Stimulated activated memory B cell treated with anti-CD40 and anti-IgM and Interleukin-4, amounts not matched to agents 10 μg/mL and 1 μg/mL and 100 μg/mL, for 72 hours (primary cell): ENCODE measurements at regions not wholly inside any gene's neighbourhood (a gene's known extent, or its start where the extent isn't known, plus 50 kb on each side); places are given as distances from the start of the nearest gene placed in this dataset.

Experiments used
- ATAC-seq: fragments of 150-1000 bp; cut with Tn5 transposase; 2 replicates; pipeline ENCODE4 v1.10.0; 2021
- H3K27ac Mint-ChIP-seq: one replicate; pipeline ENCODE4 v1.8.0; 2022; ENCODE audit warnings: mild to moderate bottlenecking, mixed read lengths
- H3K27me3 Mint-ChIP-seq: one replicate; pipeline ENCODE4 v1.8.0; 2022; ENCODE audit warnings: mixed read lengths
- H3K36me3 Mint-ChIP-seq: one replicate; pipeline ENCODE4 v1.8.0; 2022; ENCODE audit warnings: mixed read lengths
- H3K4me1 Mint-ChIP-seq: one replicate; pipeline ENCODE4 v1.8.0; 2022; ENCODE audit warnings: mixed read lengths
- H3K4me3 Mint-ChIP-seq: one replicate; pipeline ENCODE4 v1.8.0; 2022; ENCODE audit warnings: mild to moderate bottlenecking, moderate library complexity, mixed read lengths
- H3K9me3 Mint-ChIP-seq: one replicate; pipeline ENCODE4 v1.8.0; 2022; ENCODE audit warnings: mixed read lengths

DNA sequence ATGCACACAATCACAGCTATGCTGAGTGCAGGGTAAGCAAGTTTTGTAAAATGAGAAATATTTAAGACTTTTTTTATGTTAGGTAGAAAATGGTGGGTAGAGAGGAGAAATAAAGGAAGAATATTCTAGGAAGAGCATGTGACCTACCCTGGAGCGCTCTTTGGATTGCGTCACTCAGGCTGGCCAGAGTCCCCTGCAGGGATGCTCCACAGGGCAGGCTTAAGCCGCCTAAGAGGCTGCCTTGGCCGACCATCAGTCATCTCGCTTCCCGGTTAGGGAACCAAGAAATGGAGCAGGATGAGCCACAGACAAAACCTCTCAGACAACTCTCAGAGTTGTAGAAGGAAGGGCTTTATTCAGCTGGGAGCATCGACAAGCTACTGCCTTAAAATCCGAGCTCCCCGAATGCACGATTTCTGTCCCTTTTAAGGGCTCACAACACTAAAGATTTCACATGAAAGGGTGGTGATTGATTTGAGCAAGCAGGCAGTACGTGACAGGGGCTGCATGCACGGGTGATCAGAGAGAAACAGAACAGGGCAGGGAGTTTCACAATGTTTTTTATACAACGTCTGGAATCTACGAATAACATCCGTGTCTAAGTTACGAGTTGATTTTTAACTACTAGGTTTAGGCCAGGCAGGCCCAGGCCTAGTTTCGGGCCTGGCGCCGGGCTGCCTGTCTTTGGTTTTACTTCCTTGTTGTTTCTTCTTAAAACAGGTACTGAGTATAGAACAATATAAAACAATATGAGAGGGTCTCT lies 1072.0 kb downstream of the CBLN2 start:
- no peaks in the 10 kb centered on the region for H3K36me3 Mint-ChIP-seq
- no peak overlapping the region for H3K4me3 Mint-ChIP-seq
- H3K27me3 Mint-ChIP-seq: no peaks in the 10 kb centered on the region
- H3K27ac Mint-ChIP-seq: no peak overlapping the region
- no peak for ATAC-seq
- H3K4me1 Mint-ChIP-seq: no peaks in the 10 kb centered on the region
- no peaks in the 10 kb centered on the region for H3K9me3 Mint-ChIP-seq

DNA sequence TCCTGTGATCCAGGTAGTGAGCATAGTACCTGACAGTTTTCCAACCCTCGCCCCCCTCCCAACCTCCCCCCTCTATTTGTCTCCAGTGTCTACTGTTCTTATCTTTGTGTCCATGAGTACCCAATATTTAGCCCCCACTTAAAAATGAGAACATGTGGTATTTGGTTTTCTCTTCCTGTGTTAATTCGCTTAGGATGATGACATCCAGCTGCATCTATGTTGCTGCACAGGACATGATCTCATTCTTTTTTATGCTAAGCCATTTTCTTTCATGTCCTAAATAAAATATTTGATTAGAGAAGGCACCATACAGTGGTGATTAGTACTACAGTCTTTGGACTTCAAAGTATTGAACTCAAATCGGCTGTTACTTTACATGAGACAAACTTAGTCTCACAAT lies 1087.9 kb downstream of the CBLN2 start:
- no peaks in the 10 kb centered on the region for H3K36me3 Mint-ChIP-seq
- ATAC-seq: no peak
- H3K27me3 Mint-ChIP-seq: no peaks in the 10 kb centered on the region
- no peaks in the 10 kb centered on the region for H3K9me3 Mint-ChIP-seq
- H3K4me3 Mint-ChIP-seq: no peak overlapping the region
- no peak overlapping the region for H3K27ac Mint-ChIP-seq
- H3K4me1 Mint-ChIP-seq: no peaks in the 10 kb centered on the region

DNA sequence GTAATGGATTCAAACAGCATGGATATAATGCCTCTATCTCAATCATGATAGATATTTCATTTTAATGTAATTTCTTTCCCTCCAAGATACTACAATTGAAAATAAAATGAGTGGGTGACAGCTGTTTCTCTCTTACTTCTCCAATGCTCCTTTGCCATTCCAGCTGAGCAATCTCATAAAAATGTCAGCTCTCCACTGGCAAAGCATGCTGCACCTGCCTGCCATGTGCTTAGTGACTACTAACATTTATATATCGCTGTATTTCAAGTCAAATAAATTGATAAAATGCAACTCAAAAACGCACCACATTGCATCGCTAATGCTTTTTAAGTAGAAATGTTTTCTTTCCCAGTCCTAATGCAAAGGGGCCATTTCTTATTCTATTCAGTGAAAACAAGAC lies 1093.9 kb downstream of the CBLN2 start:
- Mint-ChIP-seq H3K27ac (no peak overlapping the region), H3K4me1 (no peaks in the 10 kb centered on the region)

DNA sequence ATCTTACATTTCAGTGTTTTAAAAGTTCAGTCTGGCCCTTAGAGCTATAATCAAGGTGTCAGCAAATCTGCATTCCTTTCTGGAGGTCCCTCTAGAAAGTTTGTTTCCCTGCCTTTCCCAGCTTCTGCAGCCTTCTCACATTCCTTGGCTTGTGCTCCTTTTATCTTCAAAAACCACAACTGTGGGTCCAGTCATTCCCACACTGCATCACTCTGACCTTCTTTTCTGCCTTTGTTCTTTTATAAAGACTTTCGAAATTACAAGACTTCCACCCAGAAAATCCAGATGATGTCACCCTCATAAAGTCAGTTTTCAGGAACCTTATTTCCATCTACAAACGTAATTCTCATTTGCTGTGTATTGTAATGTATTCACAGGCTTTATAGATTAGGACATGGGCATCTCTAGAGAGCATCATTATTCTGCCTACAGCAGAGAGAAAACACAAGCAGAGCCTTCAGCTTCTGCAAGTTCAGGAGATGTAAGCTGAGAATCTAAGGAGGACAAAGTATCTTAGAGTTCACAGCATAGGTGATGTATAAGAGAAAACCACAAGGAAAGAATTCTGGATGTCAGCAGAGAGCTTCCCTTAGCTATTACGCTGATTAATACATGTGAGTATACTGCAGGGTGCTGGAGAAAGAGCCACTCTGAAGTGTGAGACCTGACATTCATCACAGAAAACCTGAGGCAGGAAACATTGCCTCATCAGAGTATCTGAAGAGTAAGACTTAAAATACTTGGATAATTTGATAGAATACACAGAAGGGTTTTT lies 1100.2 kb downstream of the CBLN2 start:
- H3K36me3 Mint-ChIP-seq: no peaks in the 10 kb centered on the region
- no peaks in the 10 kb centered on the region for H3K27me3 Mint-ChIP-seq
- H3K4me3 Mint-ChIP-seq: no peak overlapping the region
- no peak overlapping the region for H3K27ac Mint-ChIP-seq
- no peak for ATAC-seq
- peaks cover 3% of the 10 kb centered on the region for H3K9me3 Mint-ChIP-seq
- no peaks in the 10 kb centered on the region for H3K4me1 Mint-ChIP-seq

More for the DNA sequence above, 1093.9 kb downstream of the CBLN2 start:
- Mint-ChIP-seq H3K4me3 (no peak overlapping the region), H3K9me3 (no peaks in the 10 kb centered on the region), H3K27me3 (no peaks in the 10 kb centered on the region), H3K36me3 (no peaks in the 10 kb centered on the region)
- no peak for ATAC-seq

DNA sequence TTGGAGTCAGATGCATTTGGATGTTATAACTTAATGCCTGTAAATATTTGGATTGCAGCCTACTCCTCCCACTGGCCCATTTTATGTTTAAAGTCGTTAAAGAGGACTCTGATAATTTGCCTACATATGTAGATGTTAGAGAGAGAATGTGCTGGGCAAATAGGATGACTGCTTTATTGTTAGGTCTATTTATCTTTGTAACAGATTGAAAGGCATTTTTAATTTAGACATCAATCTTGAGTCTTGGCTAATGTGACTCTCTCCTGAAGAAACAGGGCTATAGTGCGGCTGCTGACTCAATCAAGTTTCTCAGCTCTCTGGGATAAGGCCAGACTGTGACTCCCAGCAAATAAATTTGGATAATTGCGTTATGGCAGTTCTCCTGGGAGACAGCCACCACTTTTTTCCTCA lies 1101.4 kb downstream of the CBLN2 start:
- Mint-ChIP-seq H3K9me3 (peaks cover 3% of the 10 kb centered on the region), H3K36me3 (no peaks in the 10 kb centered on the region), H3K4me1 (no peaks in the 10 kb centered on the region), H3K27me3 (no peaks in the 10 kb centered on the region), H3K4me3 (no peak overlapping the region), H3K27ac (no peak overlapping the region)
- no peak for ATAC-seq

DNA sequence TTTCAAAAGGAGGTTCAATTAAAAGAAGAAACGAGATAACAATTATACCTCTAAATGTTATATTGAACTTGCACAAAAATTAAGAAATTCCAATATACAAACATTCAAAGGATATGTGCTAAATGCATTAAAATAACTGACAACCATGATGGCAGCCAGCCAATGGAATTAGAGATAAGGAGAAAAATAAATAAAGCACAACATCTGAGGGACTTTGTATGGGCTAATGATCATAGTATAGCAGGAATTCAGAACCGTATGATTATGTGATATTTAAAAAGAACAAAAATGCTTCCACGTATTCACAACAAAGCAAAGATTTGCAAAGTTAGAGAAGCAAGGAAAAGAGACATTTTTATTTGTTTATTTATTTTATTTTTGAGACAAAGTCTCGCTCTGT lies 1103.0 kb downstream of the CBLN2 start:
- Mint-ChIP-seq H3K36me3 (no peaks in the 10 kb centered on the region), H3K9me3 (peaks cover 3% of the 10 kb centered on the region), H3K27ac (no peak overlapping the region), H3K27me3 (no peaks in the 10 kb centered on the region), H3K4me1 (no peaks in the 10 kb centered on the region), H3K4me3 (no peak overlapping the region)
- ATAC-seq: no peak

DNA sequence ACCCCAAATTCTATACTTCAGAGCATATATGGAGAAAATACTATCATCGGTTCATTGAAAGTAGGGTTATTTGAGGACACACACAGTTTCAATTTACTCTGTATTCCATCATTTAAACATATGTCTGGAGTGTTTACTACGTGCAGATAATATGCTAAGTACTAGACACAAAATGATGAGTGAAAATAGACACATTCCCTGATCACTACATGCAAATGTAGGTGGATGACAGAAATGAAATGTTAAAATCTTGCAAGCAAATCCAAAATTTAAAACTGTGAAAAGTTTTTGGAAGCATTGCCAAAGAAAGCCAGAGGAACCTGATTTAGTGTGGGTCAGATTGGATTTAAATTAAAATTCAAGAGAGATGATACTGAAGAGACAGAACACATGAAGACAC lies 1106.6 kb downstream of the CBLN2 start:
- Mint-ChIP-seq H3K4me1 (no peaks in the 10 kb centered on the region), H3K27me3 (no peaks in the 10 kb centered on the region), H3K27ac (no peak overlapping the region), H3K4me3 (no peak overlapping the region), H3K36me3 (no peaks in the 10 kb centered on the region), H3K9me3 (no peaks in the 10 kb centered on the region)
- no peak for ATAC-seq

DNA sequence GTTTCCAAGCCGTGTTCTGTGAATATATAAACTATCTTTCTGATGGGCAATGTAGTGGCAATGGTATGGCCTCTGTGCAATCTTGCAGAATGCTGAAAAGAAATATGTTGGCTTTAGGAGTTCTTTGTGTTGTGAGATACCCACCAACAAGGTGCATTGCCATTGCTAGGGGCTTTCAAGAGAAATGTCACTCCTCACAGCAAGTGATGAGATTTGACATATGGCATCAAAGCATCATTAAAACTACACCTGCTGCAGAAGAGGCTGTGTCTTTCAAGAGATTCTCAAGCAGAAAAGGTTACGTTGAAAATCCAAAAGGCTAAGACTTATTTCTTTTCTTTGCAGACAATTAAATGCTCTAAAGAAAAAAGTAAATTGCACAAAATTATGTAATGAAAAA lies 1110.8 kb downstream of the CBLN2 start:
- H3K4me1 Mint-ChIP-seq: no peaks in the 10 kb centered on the region
- no peaks in the 10 kb centered on the region for H3K36me3 Mint-ChIP-seq
- no peaks in the 10 kb centered on the region for H3K27me3 Mint-ChIP-seq

DNA sequence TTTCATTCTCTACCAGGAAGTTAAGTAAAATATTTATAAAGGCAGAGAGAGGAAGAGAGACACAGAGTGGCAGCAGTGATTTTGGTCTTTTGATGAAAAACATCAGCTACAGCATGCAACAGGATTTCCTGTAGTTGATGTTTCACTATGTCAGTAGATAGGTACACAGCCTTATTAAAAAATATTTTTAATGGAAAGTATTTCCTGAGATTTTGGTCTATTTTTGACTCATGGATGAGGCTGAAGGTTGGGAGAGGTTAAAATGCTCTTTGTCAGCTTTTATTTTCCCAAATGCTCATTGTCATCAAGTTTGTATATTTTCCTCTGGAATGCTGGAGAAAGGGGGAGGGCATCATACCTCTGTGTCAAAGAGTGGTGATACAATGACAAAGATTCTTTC lies 1112.5 kb downstream of the CBLN2 start:
- H3K4me3 Mint-ChIP-seq: no peak overlapping the region
- H3K9me3 Mint-ChIP-seq: no peaks in the 10 kb centered on the region
- no peak for ATAC-seq
- no peaks in the 10 kb centered on the region for H3K4me1 Mint-ChIP-seq
- no peaks in the 10 kb centered on the region for H3K36me3 Mint-ChIP-seq
- H3K27me3 Mint-ChIP-seq: no peaks in the 10 kb centered on the region
- H3K27ac Mint-ChIP-seq: no peak overlapping the region

More for the DNA sequence above, 1110.8 kb downstream of the CBLN2 start:
- no peak overlapping the region for H3K27ac Mint-ChIP-seq
- no peak for ATAC-seq
- no peak overlapping the region for H3K4me3 Mint-ChIP-seq
- no peaks in the 10 kb centered on the region for H3K9me3 Mint-ChIP-seq

DNA sequence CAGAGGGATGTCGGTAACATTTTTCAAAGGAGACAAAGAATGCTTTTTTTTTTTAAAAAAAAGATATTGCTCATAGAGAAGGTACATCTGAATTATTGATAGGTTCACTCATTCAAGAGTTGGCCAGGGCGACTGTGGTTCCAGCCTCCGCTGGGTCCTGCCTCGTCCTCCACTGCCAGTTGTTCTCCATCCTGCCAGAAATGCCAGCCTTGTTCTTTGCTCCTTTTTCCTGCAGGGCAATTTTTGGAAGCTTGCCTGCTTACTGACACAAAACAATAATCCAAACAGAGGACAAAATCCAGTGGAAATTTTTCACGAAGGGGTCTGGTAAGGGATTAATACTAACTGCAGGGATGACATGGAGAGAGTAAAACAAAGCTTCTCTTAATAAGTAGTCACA lies 1113.0 kb downstream of the CBLN2 start:
- Mint-ChIP-seq H3K4me1 (no peaks in the 10 kb centered on the region), H3K36me3 (no peaks in the 10 kb centered on the region), H3K27me3 (no peaks in the 10 kb centered on the region), H3K4me3 (no peak overlapping the region), H3K27ac (no peak overlapping the region), H3K9me3 (no peaks in the 10 kb centered on the region)
- no peak for ATAC-seq

DNA sequence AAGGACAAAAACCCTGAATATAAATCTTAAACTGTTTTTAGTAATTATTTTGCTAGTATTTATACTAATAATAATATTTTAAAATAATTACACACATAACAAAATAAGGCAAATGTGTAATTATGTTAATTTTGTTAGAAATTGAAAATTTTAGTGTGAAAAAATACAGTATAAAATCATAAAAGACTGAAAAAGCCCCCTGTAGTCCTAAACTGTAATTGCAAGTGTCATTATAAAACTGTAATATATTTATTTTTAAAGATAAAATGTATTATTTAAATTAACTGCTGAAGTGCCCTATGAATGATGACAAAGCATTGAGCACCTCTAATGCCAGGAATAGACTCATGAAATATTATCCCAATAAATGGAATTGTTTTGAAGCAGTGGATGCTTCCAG lies 1117.7 kb downstream of the CBLN2 start:
- ATAC-seq: no peak
- Mint-ChIP-seq H3K9me3 (no peaks in the 10 kb centered on the region), H3K27ac (no peak overlapping the region), H3K4me3 (no peak overlapping the region), H3K27me3 (no peaks in the 10 kb centered on the region), H3K36me3 (no peaks in the 10 kb centered on the region), H3K4me1 (no peaks in the 10 kb centered on the region)

DNA sequence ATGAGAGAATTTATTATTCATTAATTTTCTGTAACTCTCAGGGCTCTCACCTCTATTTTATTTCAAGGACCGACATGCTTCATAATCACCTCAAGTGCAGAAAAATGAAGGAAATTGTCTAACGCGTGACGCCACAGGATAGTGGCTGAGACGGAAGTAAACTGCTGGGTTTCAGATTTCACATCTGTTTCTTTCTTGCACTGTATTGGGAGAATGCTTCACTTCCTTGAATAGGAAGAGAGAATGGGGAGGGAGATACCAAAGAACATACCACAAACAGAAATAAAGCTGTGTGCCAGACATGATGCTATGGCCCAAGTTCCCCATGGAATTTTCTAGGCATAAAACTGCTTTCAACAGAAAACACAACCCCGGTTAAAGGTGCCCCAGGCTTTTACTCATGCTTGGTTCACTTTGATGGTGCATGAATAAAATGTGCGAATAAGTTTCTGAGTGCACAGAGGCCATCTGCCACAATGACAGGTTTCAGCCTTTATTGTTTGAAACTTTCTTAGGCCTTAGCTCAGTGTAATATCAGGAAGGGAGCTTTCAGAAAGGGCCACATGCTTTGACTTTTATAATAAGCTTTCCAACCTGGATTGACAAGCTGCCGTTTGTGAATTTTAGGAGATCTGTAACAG lies 1116.4 kb downstream of the SOCS6 start:
- H3K27ac Mint-ChIP-seq: no peak overlapping the region
- no peak overlapping the region for H3K4me3 Mint-ChIP-seq
- no peaks in the 10 kb centered on the region for H3K4me1 Mint-ChIP-seq
- no peaks in the 10 kb centered on the region for H3K27me3 Mint-ChIP-seq
- ATAC-seq: no peak
- peaks cover 4% of the 10 kb centered on the region for H3K9me3 Mint-ChIP-seq
- H3K36me3 Mint-ChIP-seq: no peaks in the 10 kb centered on the region

DNA sequence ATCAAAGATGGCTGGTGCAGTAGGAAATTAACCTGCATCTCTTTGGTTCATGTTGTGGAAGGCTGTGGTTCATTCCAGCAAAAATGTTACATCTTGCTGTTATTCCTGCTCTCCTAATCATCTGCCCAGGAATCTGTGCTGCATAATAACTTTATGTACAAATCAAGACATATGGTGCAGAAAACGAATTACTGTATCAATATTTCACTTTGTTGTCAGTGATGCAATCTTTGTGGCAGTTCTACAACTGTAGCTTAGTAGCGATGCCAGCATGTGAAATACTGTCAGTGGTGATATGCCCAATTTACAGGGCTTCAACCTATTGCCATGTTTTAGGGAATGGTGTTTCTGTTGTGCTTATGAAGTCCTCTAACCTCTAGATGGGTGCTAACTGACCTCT lies 1114.7 kb downstream of the SOCS6 start:
- H3K4me3 Mint-ChIP-seq: no peak overlapping the region
- no peak for ATAC-seq
- H3K36me3 Mint-ChIP-seq: no peaks in the 10 kb centered on the region
- H3K4me1 Mint-ChIP-seq: no peaks in the 10 kb centered on the region
- H3K27ac Mint-ChIP-seq: no peak overlapping the region
- H3K9me3 Mint-ChIP-seq: peaks cover 3% of the 10 kb centered on the region
- H3K27me3 Mint-ChIP-seq: no peaks in the 10 kb centered on the region

DNA sequence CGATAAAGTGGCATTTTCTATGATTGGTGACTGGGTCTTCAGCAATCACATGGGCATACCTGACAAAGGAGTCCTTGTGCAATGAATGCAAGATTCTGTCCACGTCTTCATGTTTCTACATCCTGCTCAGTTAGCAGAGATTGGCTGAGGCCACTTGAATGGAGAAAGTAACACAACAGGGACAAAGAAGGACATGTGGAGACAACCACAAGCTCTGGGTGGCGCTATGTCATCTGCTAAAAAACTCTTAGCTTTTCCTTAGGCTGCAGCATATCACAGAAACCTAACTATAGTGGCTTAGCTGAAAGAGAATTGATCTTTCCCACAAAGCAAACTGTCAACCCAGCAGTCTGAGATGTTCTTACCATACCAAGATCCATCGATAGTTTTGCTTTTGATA lies 1109.7 kb downstream of the SOCS6 start:
- no peaks in the 10 kb centered on the region for H3K27me3 Mint-ChIP-seq
- H3K9me3 Mint-ChIP-seq: peaks cover 3% of the 10 kb centered on the region
- no peaks in the 10 kb centered on the region for H3K36me3 Mint-ChIP-seq
- no peak for ATAC-seq
- no peaks in the 10 kb centered on the region for H3K4me1 Mint-ChIP-seq
- no peak overlapping the region for H3K27ac Mint-ChIP-seq
- no peak overlapping the region for H3K4me3 Mint-ChIP-seq

DNA sequence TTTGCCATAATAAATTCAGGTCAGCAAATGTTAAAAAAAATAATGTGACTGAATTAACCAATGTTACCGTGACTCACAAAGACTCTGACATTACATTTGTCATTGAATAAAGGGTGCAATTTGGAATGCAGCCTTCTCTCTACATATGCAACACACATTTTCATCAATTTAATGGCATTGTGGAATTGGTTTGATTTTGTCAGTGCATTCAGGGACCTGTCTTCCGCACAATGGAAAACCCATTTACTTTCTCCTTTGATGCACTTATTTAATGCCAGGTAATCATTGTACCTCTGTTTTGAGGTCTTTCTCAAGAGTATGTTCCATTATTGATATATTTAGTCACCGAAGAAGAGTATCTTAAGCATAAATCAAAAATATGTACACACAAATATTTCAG lies 1099.3 kb downstream of the SOCS6 start:
- no peaks in the 10 kb centered on the region for H3K9me3 Mint-ChIP-seq
- no peak overlapping the region for H3K4me3 Mint-ChIP-seq
- H3K27ac Mint-ChIP-seq: no peak overlapping the region
- no peak for ATAC-seq
- H3K27me3 Mint-ChIP-seq: no peaks in the 10 kb centered on the region
- no peaks in the 10 kb centered on the region for H3K4me1 Mint-ChIP-seq
- H3K36me3 Mint-ChIP-seq: no peaks in the 10 kb centered on the region
